Kidney tubule cell (primary cell): ENCODE measurements at regions not wholly inside any gene's neighbourhood (a gene's known extent, or its start where the extent isn't known, plus 50 kb on each side); places are given as distances from the start of the nearest gene placed in this dataset.
"Not testable (repeated sequence)": the region's sequence is repeated elsewhere in the genome, so short reads cannot be mapped to it uniquely, and the experiment has no call there.

ENCODE experiments used
- DNase-seq: peaks from one replicate; pipeline ENCODE4 v3.0.0-alpha.2; 2018; ENCODE audit warnings: low spot score

DNA sequence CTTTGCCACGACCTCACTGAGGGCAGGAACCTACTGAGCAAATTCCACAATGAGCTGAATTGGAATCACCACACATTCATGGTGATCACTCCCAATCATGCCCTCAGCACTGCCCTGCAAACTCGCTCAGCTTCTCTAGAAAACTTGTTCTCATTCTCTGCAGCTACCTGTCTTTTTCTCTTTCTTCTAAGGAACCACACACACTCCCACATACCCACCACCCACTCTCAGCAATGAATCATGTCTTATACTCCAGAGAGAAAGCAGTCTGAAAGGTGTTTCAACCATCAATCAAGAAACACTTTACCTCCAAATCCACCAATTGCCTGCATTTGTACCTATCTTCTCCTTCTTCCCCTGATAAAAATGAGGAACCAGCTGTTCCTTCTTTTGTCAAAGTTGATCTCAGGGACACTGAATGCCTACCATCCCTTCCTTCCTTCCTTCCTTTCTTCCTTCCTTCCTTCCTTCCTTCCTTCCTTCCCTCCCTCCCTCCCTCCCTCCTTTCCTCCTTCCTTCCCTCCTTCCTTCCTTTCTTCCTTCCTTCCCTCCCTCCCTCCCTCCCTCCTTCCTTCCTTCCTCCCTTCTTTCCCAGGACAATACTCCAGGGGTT, 84.6 kb upstream of the SGK1 start:
- DNase-seq, result no peak

DNA sequence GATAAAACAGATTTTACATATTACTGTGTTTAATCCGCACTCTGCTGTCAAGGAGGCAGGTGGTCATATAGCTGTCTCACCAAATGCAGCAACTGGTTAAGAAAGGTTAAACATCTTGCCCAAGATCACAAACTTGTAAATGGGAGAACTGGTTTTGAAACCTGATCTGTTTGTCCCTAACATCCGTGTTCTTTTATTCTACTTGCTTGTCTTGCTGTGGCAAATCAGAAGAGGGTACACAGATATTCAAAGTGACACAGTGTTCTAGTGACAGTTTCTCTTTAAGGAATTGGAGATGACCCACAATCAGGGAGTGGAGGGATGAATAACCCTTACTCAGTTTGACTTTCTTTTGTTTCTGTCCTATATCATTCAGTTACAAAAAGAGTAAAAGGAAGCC, 83.0 kb upstream of the SGK1 start:
- DNase-seq, result no peak

DNA sequence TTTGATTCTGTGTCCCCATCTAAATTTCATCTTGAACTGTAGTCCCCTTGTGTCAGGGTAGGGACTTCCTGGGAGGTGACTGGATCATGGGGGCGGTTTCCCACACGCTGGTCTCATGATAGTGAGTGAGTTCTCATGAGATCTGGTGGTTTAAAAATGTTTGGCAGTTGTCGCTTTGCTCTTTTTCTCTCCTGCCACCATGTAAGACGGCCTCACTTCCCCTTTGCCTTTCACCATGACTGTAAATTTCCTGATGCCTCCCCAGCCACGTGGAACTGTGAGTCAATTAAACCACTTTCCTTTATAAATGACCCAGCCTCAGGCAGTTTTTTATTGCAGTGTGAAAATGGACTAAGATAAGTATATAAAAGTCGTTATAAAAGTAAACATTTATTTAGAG, 80.5 kb upstream of the SGK1 start:
- DNase-seq, result peak; percentile 30

DNA sequence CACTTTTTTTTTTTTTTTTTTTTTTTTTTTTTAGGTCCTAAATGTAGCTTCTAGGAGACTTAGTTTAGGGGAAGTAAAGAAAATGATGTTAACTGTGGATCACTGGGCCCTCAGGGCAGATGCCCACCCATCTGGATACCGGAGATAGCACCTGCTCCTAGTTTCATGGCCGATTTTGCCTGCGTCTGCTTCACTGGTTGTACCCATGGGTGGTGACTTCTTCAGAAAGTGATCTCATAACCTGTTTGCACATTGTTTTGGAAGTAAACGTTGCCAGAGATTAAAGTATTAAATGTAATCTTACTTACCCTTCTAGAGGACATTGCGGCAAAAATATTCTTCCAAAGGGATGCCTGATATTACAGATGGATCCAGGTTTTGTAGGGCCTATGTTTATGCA, 79.8 kb upstream of the SGK1 start:
- DNase-seq, result no peak

DNA sequence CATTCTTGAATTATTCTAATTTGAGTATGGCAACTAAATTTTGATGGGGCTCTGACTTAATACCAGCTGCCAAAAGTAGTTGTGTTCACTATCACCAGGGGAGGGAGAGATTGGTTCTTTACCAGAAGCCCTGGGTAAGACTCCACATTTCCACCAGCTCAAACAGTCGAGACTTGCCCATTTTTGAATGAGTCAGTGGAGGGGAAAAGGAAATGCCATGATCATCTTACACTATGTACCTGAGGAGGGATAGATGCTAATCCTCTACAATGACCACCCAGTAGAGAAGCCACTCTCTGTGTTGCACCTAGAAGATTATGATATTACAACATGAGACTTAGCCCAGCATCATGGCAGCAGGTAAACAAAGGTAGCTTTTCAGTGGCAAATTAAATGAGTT, 77.0 kb upstream of the SGK1 start:
- no peak for DNase-seq

DNA sequence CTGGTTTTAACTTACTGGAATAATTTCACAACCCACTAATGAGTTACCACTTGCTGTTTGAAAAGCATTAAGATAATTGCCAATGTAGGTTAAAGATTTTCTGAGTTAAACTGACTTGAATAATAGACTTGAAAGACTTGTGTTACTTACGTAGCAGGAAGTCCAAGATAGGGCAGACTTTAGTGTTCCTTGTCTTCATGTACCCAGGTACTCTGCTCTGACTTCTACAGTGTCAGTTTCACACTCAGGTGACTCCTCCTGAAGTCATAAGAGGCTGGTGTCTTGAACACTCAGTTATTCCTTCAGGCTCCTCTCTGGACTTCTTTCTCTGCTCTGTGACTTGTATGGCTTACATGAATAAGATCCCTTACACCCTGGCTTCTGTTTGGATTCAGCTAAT, 76.3 kb upstream of the SGK1 start:
- DNase-seq, result peak; percentile 10

DNA sequence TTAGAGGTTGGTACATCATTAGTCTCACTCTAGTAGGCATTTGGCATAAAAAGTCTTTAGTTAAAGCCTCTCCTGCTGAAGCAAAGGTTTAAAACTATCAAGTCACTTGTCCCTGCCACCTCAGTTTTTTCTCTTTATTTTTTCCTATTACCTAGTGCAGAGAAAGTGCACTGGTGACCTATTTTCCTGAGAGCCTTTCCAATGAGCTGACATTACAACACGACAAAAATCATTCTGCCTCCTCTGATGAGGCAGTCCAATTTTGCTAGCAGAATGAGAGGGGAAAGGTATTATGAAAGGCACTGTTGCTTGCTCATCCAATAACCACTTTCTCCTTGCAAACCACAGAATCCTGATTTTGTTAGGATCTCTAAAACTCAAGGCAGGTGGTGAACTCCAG, 73.3 kb upstream of the SGK1 start:
- no peak for DNase-seq

DNA sequence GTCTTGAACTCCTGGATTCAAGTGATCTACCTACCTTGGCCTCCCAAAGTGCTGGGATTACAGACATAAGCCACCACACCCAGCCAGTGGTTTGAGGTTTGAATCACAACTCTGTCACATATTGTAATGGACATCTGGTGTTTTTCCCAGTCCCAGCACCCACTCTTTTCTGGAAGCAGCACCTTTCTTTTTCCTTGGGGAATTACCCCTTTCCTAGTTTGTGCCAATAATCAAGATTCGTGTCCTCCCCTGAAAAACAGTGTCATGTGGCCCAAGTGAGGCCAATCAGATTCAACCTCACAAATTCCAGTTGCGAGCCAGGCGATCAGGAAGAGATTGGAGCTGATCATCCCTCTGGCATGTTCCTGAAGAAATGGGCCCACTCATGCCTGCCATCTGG, 71.7 kb upstream of the SGK1 start:
- DNase-seq, result no peak

DNA sequence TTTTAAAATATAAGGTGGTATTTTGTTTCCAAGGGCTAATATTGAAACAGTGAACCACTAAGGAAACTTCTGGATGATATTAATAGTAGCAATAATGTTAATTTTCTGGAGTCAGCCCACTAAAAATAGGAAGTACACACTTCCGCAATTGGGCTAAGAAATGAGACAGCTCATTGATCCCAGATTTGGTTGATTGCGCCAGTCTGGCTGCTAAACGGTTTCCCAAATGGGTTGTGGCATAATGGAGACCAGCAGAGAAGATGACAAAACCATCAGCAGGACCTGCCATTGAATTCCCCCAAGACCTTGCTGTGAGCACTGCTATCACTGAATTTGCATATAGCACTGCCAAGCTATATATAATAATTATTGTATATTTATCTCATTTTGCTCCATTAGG, 71.2 kb upstream of the SGK1 start:
- DNase-seq, result no peak

DNA sequence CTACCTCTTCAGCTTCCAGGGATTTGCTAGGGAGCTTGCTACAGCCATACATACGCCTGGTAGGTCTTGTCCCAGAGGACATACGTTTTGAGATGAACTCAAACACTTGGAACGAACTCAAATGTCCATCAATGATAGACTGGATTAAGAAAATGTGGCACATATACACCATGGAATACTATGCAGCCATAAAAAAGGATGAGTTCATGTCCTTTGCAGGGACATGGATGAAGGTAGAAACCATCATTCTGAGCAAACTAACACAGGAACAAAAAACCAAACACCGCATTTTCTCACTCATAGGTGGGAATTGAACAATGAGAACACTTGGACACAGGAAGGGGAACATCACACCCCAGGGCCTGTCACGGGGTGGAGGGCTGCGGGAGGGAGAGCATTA, 68.6 kb upstream of the SGK1 start:
- not testable (repeated sequence) for DNase-seq

DNA sequence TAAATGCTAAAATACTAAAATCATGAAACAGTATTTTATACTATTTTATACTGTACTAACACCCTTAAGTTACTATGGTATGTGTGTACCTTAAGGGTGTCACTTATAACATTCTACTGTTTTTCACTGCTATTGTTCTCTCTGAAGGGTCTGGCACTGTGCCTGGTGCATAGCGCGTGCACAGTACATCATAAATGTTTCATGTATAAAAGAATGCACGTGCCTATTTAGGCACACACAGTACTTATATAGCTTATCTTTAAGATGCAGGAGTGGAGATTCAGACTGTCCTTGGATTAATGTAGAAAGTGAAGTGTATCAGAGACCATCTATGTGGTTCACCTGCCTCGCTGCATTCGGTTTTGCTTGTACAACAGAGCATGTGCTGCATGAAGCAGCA, 64.0 kb upstream of the SGK1 start:
- no peak for DNase-seq

DNA sequence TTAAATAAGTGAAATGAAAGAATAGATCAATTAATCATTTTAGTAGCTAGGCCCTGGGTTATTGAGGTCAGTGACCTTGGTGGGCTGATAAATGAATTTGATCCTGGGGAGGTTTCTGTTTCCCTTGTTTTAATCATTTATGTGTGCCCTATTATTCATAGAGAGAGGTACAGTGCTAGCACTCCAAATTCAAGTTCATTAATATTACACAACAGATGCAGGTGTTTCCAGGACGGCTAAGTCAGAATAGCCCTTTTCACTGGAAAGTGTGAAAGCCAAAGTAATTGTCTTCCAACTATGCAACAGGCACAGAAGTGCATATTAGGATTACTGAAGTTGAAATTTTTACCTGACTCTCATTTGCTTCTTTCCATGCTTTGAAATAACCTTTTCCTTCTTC, 61.7 kb upstream of the SGK1 start:
- DNase-seq, result no peak

DNA sequence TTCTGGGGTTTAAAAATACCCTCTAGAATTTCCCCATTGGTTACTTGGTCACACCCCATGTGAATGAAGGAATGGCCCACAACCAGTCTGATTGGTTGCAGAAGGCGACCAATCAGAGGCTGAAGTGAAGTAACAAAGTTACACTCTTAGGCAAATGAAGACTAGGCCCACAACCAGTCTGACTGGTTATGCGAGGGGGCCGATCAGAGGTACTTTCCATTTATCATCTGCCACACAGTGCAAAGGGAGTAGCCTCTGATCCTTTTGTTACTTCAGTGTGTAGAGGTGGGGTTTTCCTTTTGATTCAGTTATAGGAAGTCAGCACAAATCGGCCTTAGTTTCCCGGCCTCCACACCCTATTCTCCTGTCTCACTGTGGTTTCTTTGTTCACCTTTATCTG, 61.2 kb upstream of the SGK1 start:
- DNase-seq, result peak; percentile 71

DNA sequence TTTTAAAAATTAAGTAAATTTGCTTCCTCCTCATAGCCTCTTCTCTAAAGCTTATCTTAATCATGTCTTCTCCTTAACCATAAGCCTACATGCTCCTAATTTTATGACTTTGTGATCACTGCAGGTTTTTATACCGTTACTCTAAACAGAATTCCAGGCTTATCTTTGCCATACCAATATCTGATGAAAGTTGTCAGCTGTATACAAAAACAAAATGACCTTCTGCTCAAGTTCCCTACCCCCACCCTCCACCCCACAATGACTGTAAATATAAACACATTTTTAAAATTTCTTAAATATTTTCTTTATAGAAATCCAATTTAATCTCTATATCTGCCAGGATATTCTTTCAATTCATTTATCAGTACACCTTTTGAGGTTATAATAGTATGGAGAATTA, 60.5 kb upstream of the SGK1 start:
- no peak for DNase-seq

DNA sequence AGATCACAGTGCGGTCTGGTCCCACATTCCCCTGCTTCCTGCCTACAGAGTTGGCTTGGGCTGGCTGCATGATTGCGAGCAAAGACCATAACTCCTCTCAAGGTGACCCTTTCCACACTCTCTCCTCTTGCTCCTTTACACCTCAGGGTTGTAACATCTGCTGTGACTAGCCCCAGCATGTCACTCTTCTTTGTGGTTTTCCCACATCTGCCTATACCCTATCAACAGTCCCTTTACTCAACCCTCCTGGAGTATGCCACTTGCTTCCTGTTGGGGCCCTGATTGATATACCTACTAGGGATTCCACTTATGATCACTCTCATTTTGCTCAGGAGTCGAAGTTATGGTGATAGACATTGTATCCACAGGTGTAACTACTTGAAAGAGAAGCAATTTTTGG, 58.9 kb upstream of the SGK1 start:
- no peak for DNase-seq

DNA sequence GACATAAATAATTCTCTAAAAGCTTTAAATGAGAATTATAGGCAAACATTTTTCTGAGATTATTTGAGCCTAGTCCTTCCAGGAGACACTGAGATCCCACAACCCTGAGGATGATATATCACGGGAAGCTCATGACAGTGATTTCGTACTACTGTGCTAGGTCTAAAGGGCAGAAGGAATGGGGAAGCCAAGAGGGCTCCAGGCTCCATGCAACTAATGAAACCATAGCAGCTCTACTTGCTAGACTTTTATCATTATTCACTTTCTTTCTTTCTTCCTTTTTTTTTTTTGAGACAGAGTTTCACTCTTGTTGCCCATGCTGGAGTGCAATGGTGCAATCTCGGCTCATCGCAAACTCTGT, 57.3 kb upstream of the SGK1 start:
- no peak for DNase-seq

DNA sequence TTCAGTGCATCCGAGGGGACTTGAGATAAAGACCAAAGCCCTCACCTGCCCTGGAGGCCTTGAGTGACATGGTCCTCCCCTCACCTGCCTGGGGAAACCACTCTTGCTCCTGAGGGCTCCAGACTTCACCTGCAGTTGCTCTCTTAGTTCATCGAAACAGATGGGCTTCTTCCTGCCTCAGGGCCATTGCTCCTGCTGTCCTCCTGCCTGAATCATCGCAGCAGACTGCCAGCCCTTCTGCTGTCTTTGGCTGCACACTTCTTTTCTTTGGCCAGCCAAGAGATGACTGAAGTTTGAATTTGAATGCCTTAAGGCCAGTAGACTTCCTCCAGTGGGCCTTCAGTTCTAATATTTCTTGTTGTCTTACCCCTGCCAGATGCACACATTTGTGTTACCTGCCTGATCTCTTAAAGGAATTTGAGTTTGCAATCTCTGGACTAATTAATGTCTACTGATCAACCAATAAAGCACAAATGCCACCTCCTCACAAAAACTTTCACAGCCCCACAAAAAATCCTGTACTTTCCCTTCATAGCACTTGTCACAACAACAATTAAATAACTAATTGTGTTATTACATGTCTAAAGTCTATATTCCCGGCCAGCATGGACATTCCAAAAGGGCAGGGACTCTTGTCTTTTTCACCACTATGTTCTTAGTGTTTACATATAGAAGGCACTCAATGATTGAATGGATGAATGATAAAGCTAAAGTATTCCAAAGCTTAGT, 56.7 kb upstream of the SGK1 start:
- DNase-seq, result no peak

DNA sequence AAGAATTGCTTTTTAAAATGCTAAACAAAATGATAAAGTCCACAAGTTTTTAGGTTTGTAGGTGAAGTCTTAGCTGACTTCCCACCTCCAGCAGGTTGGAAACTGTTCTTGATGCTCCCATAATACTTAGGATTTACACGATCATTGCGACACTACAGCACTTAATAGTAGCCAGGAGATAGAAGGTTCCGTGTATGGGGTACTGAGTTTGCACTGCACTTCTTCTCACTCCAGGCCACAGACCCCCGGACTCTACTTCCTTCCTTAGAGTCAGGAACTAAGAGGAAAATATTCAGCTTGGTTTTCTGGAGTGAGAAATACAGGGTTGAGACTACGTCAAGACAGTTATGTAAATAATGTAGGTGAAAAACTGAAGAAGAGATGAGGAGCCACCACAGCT, 56.1 kb upstream of the SGK1 start:
- no peak for DNase-seq

DNA sequence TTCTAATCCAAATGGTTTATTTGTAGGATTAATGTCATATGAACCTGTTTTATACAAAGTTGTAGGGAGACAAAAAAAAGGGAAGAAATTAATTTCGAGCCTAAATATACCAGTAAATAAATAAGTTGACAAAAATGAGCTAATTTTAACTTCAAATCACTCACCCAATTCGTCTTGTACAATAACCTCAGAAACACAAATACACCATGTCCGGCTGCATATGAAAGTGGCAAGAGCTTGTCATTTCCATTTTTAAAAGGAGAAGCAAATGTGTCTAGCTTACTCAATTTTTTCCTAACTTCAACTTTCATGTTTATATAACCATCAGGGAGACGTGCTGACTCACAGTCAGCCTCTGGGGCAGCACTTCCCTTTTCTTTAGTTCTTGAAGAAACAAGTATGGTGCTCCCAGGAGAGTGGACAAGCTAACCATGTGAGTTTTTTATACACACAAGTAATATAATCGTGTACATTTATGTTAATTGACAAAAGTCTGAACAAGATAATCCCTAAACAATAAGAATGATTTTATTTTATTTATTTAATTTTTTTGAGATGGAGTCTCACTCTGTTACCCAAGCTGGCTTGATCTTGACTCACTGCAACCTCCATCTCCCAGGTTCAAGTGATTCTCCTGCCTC, 55.5 kb upstream of the SGK1 start:
- peak; percentile 65 for DNase-seq

DNA sequence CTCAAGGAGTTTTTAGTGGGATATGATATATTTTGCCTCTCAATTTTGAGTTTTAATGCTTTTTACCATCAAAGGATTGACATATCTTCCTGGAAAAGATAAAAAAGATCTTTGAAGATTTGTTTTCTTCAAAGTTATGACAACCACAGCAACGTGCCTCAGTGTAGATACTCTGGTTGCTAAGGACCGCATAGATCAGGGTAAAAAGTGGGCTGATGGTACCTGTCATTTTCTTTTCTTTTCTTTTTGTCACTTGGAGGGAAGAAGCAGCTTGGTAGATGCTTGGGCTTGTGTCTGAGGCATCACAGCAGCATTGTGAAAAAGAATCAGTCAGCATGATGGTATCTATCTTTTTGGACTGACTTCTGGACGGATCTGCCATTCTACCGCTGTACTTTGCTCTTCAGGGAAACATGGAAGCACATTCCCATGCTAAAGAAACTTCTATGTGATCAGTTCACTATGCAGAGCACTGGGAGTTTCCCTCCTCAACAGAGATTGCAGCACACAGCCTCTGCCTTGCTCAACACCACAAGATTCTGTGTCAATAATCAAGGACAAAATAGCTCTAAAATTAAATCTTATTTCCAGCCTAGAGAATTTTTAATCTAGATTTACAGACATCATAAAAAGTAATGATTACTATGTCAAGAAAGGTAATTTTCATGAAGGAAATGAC, 54.8 kb upstream of the SGK1 start:
- DNase-seq, result no peak

DNA sequence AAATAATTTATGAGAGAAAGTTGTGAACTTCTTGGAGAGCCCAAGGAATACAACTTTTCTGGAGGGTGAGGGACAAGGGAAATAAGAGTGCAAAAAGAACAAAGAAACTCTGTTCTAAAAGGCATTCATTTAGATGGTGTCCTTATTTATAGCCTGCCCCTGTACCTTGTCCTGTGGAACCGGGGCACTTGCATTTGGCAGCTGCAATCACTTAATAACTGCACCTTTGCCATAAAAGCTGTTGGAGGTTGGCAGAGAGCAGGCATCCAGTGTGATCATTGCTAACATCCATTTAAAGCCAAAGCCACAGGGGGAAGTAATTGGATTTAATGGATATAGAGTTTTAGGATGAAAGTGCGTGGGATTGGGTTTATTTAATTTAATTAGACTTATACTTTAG, 50.8 kb upstream of the SGK1 start:
- no peak for DNase-seq
